ENCODE measurements at regions not wholly inside any gene's neighbourhood (a gene's known extent, or its start where the extent isn't known, plus 50 kb on each side); places are given as distances from the start of the nearest gene placed in this dataset.

GRCh38 chr6:119479860-119480655 lies 130.5 kb upstream of the MAN1A1 start (continued):
- TF ChIP-seq CHD7 (IDR thresholded peaks at IDR 0.05; ENCODE audit: low read depth, low read length) (no peak), CEBPB (tag; IDR thresholded peaks at IDR 0.05) (peak; percentile 65; the same call in 1 of the 2 replicates), KHSRP (IDR thresholded peaks at IDR 0.05) (no peak), EZH2 (IDR thresholded peaks at IDR 0.05; ENCODE audit: borderline replicate concordance, low read depth, low read length) (no peak), SNRNP70 (optimal IDR thresholded peaks at IDR 0.05; ENCODE audit: low read depth, low read length) (no peak), BDP1 (IDR thresholded peaks at IDR 0.05; ENCODE audit: insufficient read depth, insufficient read length) (no peak), ZNF431 (CRISPR knock-in tag; IDR thresholded peaks at IDR 0.05) (no peak), ZNF140 (CRISPR knock-in tag; IDR thresholded peaks at IDR 0.05) (no peak), MTA3 (IDR thresholded peaks at IDR 0.05; ENCODE audit: borderline replicate concordance) (no peak), ZBTB11 (CRISPR knock-in tag; IDR thresholded peaks at IDR 0.05) (no peak), ELK3 (CRISPR knock-in tag; IDR thresholded peaks at IDR 0.05) (no peak), SMARCA4 (IDR thresholded peaks at IDR 0.05) (0 out of 2 replicates have a peak, but pooled peaks have one; percentile 21)
